GM12864 (cell line): ENCODE measurements at regions not wholly inside any gene's neighbourhood (a gene's known extent, or its start where the extent isn't known, plus 50 kb on each side); places are given as distances from the start of the nearest gene placed in this dataset.
"Not testable (repeated sequence)": the region's sequence is repeated elsewhere in the genome, so short reads cannot be mapped to it uniquely, and the experiment has no call there.

Experiments used
- DNase-seq: peaks from one replicate; pipeline ENCODE4 v3.0.0-alpha.2; 2011; ENCODE audit warnings: low read depth
- H3K4me3 ChIP-seq: 2 replicates; pipeline ENCODE4 v1.5.1; 2011; ENCODE audit warnings: mild to moderate bottlenecking, low read depth, low read length, control low read depth
- CTCF ChIP-seq: IDR thresholded peaks from 2 replicates; pipeline ENCODE4 v1.5.1; 2011; ENCODE audit warnings: low read depth, mild to moderate bottlenecking, moderate library complexity, low read length, control low read depth, inconsistent platforms; ENCODE audit errors: missing control alignments

GRCh38 chr6:8174571-8174970 lies 72.2 kb upstream of the EEF1E1 start:
- no peak for TF ChIP-seq CTCF
- DNase-seq = no peak
- H3K4me3 ChIP-seq = no peak overlapping the region

- TF ChIP-seq CTCF = no peak
- H3K4me3 ChIP-seq = no peak overlapping the region
- no peak for DNase-seq
Observed at GRCh38 chr6:8172530-8172929, 70.2 kb upstream of the EEF1E1 start.

GRCh38 chr6:8170754-8171153 lies 68.4 kb upstream of the EEF1E1 start:
- H3K4me3 ChIP-seq = no peak overlapping the region
- no peak for TF ChIP-seq CTCF
- DNase-seq = no peak

- DNase-seq = no peak
- no peak overlapping the region for H3K4me3 ChIP-seq
- peak; percentile 16 for TF ChIP-seq CTCF
Observed at GRCh38 chr6:8170245-8170644, 67.9 kb upstream of the EEF1E1 start.

- no peak overlapping the region for H3K4me3 ChIP-seq
- DNase-seq = no peak
- TF ChIP-seq CTCF = no peak
Observed at GRCh38 chr6:8166156-8166555, 63.8 kb upstream of the EEF1E1 start.

GRCh38 chr6:8165008-8165407 lies 62.7 kb upstream of the EEF1E1 start:
- DNase-seq, H3K4me3 ChIP-seq: not testable (repeated sequence)

GRCh38 chr6:8164281-8164680 lies 61.9 kb upstream of the EEF1E1 start:
- not testable (repeated sequence) for H3K4me3 ChIP-seq, DNase-seq

GRCh38 chr6:8159966-8160365 lies 57.6 kb upstream of the EEF1E1 start:
- H3K4me3 ChIP-seq = no peak overlapping the region
- no peak for TF ChIP-seq CTCF
- no peak for DNase-seq
